ENCODE measurements at regions not wholly inside any gene's neighbourhood (a gene's known extent, or its start where the extent isn't known, plus 50 kb on each side); places are given as distances from the start of the nearest gene placed in this dataset.

- in situ Hi-C loops (cut with MboI; ENCODE audit: low sequenced_read_pairs, unreplicated experiment) = no loop called here
- TF ChIP-seq CTCF (IDR thresholded peaks at IDR 0.05; ENCODE audit: borderline replicate concordance, control extremely low read depth, extremely low read depth, insufficient read depth, missing control alignments) = no peak
- DNase-seq (ENCODE audit: low spot score) = no peak
Measured at GRCh38 chr12:124658302-124658701, 90.9 kb upstream of the NCOR2 start.

- no peak for DNase-seq (ENCODE audit: low spot score)
- in situ Hi-C loops (cut with MboI; ENCODE audit: low sequenced_read_pairs, unreplicated experiment) = no loop called here
- TF ChIP-seq CTCF (IDR thresholded peaks at IDR 0.05; ENCODE audit: borderline replicate concordance, control extremely low read depth, extremely low read depth, insufficient read depth, missing control alignments) = no peak
Measured at GRCh38 chr12:124656947-124657434, 89.6 kb upstream of the NCOR2 start.

- in situ Hi-C loops (cut with MboI; ENCODE audit: low sequenced_read_pairs, unreplicated experiment) = no loop called here
- no peak for DNase-seq (ENCODE audit: low spot score)
Measured at GRCh38 chr12:124655698-124656516, 88.5 kb upstream of the NCOR2 start.

GRCh38 chr12:124655048-124655697 lies 87.8 kb upstream of the NCOR2 start:
- in situ Hi-C loops (cut with MboI; ENCODE audit: low sequenced_read_pairs, unreplicated experiment) = no loop called here
- no peak for DNase-seq (ENCODE audit: low spot score)
- no peak for TF ChIP-seq CTCF (IDR thresholded peaks at IDR 0.05; ENCODE audit: borderline replicate concordance, control extremely low read depth, extremely low read depth, insufficient read depth, missing control alignments)

More at GRCh38 chr12:124655698-124656516, 88.5 kb upstream of the NCOR2 start:
- TF ChIP-seq CTCF (IDR thresholded peaks at IDR 0.05; ENCODE audit: borderline replicate concordance, control extremely low read depth, extremely low read depth, insufficient read depth, missing control alignments) = no peak

- no peak for TF ChIP-seq CTCF (IDR thresholded peaks at IDR 0.05; ENCODE audit: borderline replicate concordance, control extremely low read depth, extremely low read depth, insufficient read depth, missing control alignments)
- in situ Hi-C loops (cut with MboI; ENCODE audit: low sequenced_read_pairs, unreplicated experiment) = no loop called here
- no peak for DNase-seq (ENCODE audit: low spot score)
Measured at GRCh38 chr12:124654666-124655047, 87.2 kb upstream of the NCOR2 start.

GRCh38 chr12:124653169-124653931 lies 85.9 kb upstream of the NCOR2 start:
- no peak for DNase-seq (ENCODE audit: low spot score)
- in situ Hi-C loops (cut with MboI; ENCODE audit: low sequenced_read_pairs, unreplicated experiment) = no loop called here
- TF ChIP-seq CTCF (IDR thresholded peaks at IDR 0.05; ENCODE audit: borderline replicate concordance, control extremely low read depth, extremely low read depth, insufficient read depth, missing control alignments) = no peak
